PC-9 (cell line): ENCODE measurements at regions not wholly inside any gene's neighbourhood (a gene's known extent, or its start where the extent isn't known, plus 50 kb on each side); places are given as distances from the start of the nearest gene placed in this dataset.

Source experiments
- EZH2 ChIP-seq: fragments of 200-600 bp; sonication (generic); IDR thresholded peaks from 2 replicates; pipeline ENCODE4 v1.8.0; 2017; ENCODE audit warnings: antibody characterized with exemption, low read depth
- TF ChIP-seq, protein P1 (sequence below): fragments of 200-600 bp; sonication (generic); conservative IDR thresholded peaks from 2 replicates; pipeline ENCODE4 v1.6.1; 2017; ENCODE audit warnings: mixed run types, antibody characterized with exemption, mild to moderate bottlenecking, moderate library complexity

DNA sequence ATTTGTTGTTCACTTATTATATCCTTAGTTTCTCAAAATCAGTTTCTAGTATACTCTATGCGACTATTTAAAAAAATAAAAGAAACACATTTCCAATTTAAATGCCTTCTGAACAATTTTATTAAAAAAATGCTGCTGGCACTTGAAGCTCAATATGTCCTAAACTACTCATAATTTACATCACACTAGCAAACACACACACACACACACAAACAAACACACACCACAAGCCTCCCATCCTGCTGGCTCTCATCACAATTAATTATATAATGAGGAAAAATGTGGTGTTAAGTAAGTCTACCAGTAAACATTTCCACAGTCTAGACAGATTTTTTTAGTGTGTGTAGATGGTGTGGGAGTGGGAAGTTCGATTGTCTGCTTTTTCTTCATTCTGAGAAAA is 350.3 kb downstream of the AASDHPPT start:
- TF ChIP-seq, protein P1, sequence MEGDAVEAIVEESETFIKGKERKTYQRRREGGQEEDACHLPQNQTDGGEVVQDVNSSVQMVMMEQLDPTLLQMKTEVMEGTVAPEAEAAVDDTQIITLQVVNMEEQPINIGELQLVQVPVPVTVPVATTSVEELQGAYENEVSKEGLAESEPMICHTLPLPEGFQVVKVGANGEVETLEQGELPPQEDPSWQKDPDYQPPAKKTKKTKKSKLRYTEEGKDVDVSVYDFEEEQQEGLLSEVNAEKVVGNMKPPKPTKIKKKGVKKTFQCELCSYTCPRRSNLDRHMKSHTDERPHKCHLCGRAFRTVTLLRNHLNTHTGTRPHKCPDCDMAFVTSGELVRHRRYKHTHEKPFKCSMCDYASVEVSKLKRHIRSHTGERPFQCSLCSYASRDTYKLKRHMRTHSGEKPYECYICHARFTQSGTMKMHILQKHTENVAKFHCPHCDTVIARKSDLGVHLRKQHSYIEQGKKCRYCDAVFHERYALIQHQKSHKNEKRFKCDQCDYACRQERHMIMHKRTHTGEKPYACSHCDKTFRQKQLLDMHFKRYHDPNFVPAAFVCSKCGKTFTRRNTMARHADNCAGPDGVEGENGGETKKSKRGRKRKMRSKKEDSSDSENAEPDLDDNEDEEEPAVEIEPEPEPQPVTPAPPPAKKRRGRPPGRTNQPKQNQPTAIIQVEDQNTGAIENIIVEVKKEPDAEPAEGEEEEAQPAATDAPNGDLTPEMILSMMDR, result no peak
- TF ChIP-seq EZH2, result no peak
